ENCODE measurements at regions not wholly inside any gene's neighbourhood (a gene's known extent, or its start where the extent isn't known, plus 50 kb on each side); places are given as distances from the start of the nearest gene placed in this dataset.

- in situ Hi-C loops (cut with HindIII; ENCODE audit: low pct_unique_long_range_greater_than_20kb, low sequenced_read_pairs) = no loop called here
These were observed 247.0 kb upstream of the HABP2 start for GRCh38 chr10:113305871-113306270.

GRCh38 chr10:113309791-113310190, 243.1 kb upstream of the HABP2 start:
- DNase-seq (ENCODE audit: low read depth, low spot score) = peak; percentile 62
- in situ Hi-C loops (cut with HindIII; ENCODE audit: low pct_unique_long_range_greater_than_20kb, low sequenced_read_pairs) = no loop called here

More at GRCh38 chr10:113305871-113306270, 247.0 kb upstream of the HABP2 start:
- DNase-seq (ENCODE audit: low read depth, low spot score) = no peak

GRCh38 chr10:113310347-113310746, 242.5 kb upstream of the HABP2 start:
- DNase-seq (ENCODE audit: low read depth, low spot score) = no peak
- in situ Hi-C loops (cut with HindIII; ENCODE audit: low pct_unique_long_range_greater_than_20kb, low sequenced_read_pairs) = no loop called here

- no peak for DNase-seq (ENCODE audit: low read depth, low spot score)
- in situ Hi-C loops (cut with HindIII; ENCODE audit: low pct_unique_long_range_greater_than_20kb, low sequenced_read_pairs) = no loop called here
These were observed 239.7 kb upstream of the HABP2 start for GRCh38 chr10:113313048-113313602.

- DNase-seq (ENCODE audit: low read depth, low spot score) = no peak
- in situ Hi-C loops (cut with HindIII; ENCODE audit: low pct_unique_long_range_greater_than_20kb, low sequenced_read_pairs) = no loop called here
These were observed 239.1 kb upstream of the HABP2 start for GRCh38 chr10:113313722-113314121.

GRCh38 chr10:113316506-113316905, 236.3 kb upstream of the HABP2 start:
- in situ Hi-C loops (cut with HindIII; ENCODE audit: low pct_unique_long_range_greater_than_20kb, low sequenced_read_pairs) = no loop called here
- DNase-seq (ENCODE audit: low read depth, low spot score) = peak; percentile 33

- in situ Hi-C loops (cut with HindIII; ENCODE audit: low pct_unique_long_range_greater_than_20kb, low sequenced_read_pairs) = no loop called here
- no peak for DNase-seq (ENCODE audit: low read depth, low spot score)
These were observed 235.4 kb upstream of the HABP2 start for GRCh38 chr10:113317489-113317888.

GRCh38 chr10:113319479-113319878, 233.4 kb upstream of the HABP2 start:
- in situ Hi-C loops (cut with HindIII; ENCODE audit: low pct_unique_long_range_greater_than_20kb, low sequenced_read_pairs) = no loop called here
- no peak for DNase-seq (ENCODE audit: low read depth, low spot score)

- DNase-seq (ENCODE audit: low read depth, low spot score) = no peak
- in situ Hi-C loops (cut with HindIII; ENCODE audit: low pct_unique_long_range_greater_than_20kb, low sequenced_read_pairs) = no loop called here
These were observed 232.6 kb upstream of the HABP2 start for GRCh38 chr10:113320211-113320610.

- in situ Hi-C loops (cut with HindIII; ENCODE audit: low pct_unique_long_range_greater_than_20kb, low sequenced_read_pairs) = no loop called here
- no peak for DNase-seq (ENCODE audit: low read depth, low spot score)
These were observed 231.9 kb upstream of the HABP2 start for GRCh38 chr10:113320987-113321386.

- in situ Hi-C loops (cut with HindIII; ENCODE audit: low pct_unique_long_range_greater_than_20kb, low sequenced_read_pairs) = no loop called here
- DNase-seq (ENCODE audit: low read depth, low spot score) = no peak
These were observed 230.0 kb upstream of the HABP2 start for GRCh38 chr10:113322843-113323242.

- no peak for DNase-seq (ENCODE audit: low read depth, low spot score)
- in situ Hi-C loops (cut with HindIII; ENCODE audit: low pct_unique_long_range_greater_than_20kb, low sequenced_read_pairs) = no loop called here
These were observed 228.9 kb upstream of the HABP2 start for GRCh38 chr10:113323985-113324384.

- peak; percentile 35 for DNase-seq (ENCODE audit: low read depth, low spot score)
- in situ Hi-C loops (cut with HindIII; ENCODE audit: low pct_unique_long_range_greater_than_20kb, low sequenced_read_pairs) = no loop called here
These were observed 226.4 kb upstream of the HABP2 start for GRCh38 chr10:113326160-113327111.

GRCh38 chr10:113329121-113329596, 223.7 kb upstream of the HABP2 start:
- DNase-seq (ENCODE audit: low read depth, low spot score) = no peak

GRCh38 chr10:113331961-113332360, 220.9 kb upstream of the HABP2 start:
- in situ Hi-C loops (cut with HindIII; ENCODE audit: low pct_unique_long_range_greater_than_20kb, low sequenced_read_pairs) = no loop called here
- no peak for DNase-seq (ENCODE audit: low read depth, low spot score)

More at GRCh38 chr10:113329121-113329596, 223.7 kb upstream of the HABP2 start:
- in situ Hi-C loops (cut with HindIII; ENCODE audit: low pct_unique_long_range_greater_than_20kb, low sequenced_read_pairs) = no loop called here

GRCh38 chr10:113333313-113333712, 219.5 kb upstream of the HABP2 start:
- in situ Hi-C loops (cut with HindIII; ENCODE audit: low pct_unique_long_range_greater_than_20kb, low sequenced_read_pairs) = no loop called here

GRCh38 chr10:113335592-113335991, 217.3 kb upstream of the HABP2 start:
- in situ Hi-C loops (cut with HindIII; ENCODE audit: low pct_unique_long_range_greater_than_20kb, low sequenced_read_pairs) = no loop called here
- no peak for DNase-seq (ENCODE audit: low read depth, low spot score)

More at GRCh38 chr10:113333313-113333712, 219.5 kb upstream of the HABP2 start:
- DNase-seq (ENCODE audit: low read depth, low spot score) = no peak

- DNase-seq (ENCODE audit: low read depth, low spot score) = no peak
- in situ Hi-C loops (cut with HindIII; ENCODE audit: low pct_unique_long_range_greater_than_20kb, low sequenced_read_pairs) = no loop called here
These were observed 216.2 kb upstream of the HABP2 start for GRCh38 chr10:113336549-113337130.
